A673 (cell line): ENCODE measurements at regions not wholly inside any gene's neighbourhood (a gene's known extent, or its start where the extent isn't known, plus 50 kb on each side); places are given as distances from the start of the nearest gene placed in this dataset.

Experiments used
- BruUV-seq: library from RNA; stranded (reverse); fragments of 400-500 nt; replicated peaks from 2 replicates; lab custom pipeline; 2021; lab: Mats Ljungman, UMichigan
- CTCF ChIA-PET: fragments of 300-600 bp; sonication (Branson Sonifier 250); formaldehyde crosslinking; loops from one replicate; lab custom pipeline; 2022; ENCODE audit warnings: antibody characterized with exemption; lab: Charles Lee
- POLR2A ChIA-PET: fragments of 300-600 bp; sonication (Branson Sonifier 250); formaldehyde crosslinking; loops from one replicate; lab custom pipeline; 2022; ENCODE audit warnings: antibody characterized with exemption; ENCODE audit not compliant: low non-redundant PET; lab: Charles Lee
- DNase-seq: peaks from one replicate; pipeline ENCODE4 v3.0.0-alpha.2; 2015; ENCODE audit warnings: low spot score
- H3K27ac ChIP-seq: fragments of 200-600 bp; sonication (generic); 2 replicates; pipeline ENCODE4 v1.5.1; 2016; ENCODE audit warnings: mixed run types, low read depth, mild to moderate bottlenecking, mixed read lengths, antibody characterized with exemption, low read length; ENCODE audit not compliant: poor library complexity, severe bottlenecking
- H3K27me3 ChIP-seq: fragments of 200-600 bp; sonication (generic); replicated peaks from 2 replicates; pipeline ENCODE4 v1.6.1; 2017; ENCODE audit warnings: mixed run types, low read depth, mild to moderate bottlenecking, mixed read lengths, antibody characterized with exemption, low read length; ENCODE audit not compliant: insufficient read depth, poor library complexity
- H3K36me3 ChIP-seq: fragments of 200-600 bp; sonication (generic); 2 replicates; pipeline ENCODE4 v1.6.1; 2016; ENCODE audit warnings: mixed run types, mild to moderate bottlenecking, mixed read lengths, antibody characterized with exemption, low read length; ENCODE audit not compliant: insufficient read depth, poor library complexity, severe bottlenecking
- H3K4me1 ChIP-seq: fragments of 200-600 bp; sonication (generic); 2 replicates; pipeline ENCODE4 v1.6.1; 2017; ENCODE audit warnings: mixed run types, mild to moderate bottlenecking, mixed read lengths, antibody characterized with exemption, low read length; ENCODE audit not compliant: insufficient read depth, poor library complexity, severe bottlenecking
- H3K4me3 ChIP-seq: fragments of 200-600 bp; sonication (generic); 2 replicates; pipeline ENCODE4 v1.5.1; 2016; ENCODE audit warnings: low read depth, mixed run types, mild to moderate bottlenecking, mixed read lengths, low read length; ENCODE audit not compliant: poor library complexity, severe bottlenecking
- H3K9me3 ChIP-seq: fragments of 200-600 bp; sonication (generic); 2 replicates; pipeline ENCODE4 v1.6.1; 2016; ENCODE audit warnings: mixed run types, low read depth, mild to moderate bottlenecking, mixed read lengths, antibody characterized with exemption, low read length; ENCODE audit not compliant: poor library complexity, severe bottlenecking
- EZH2 ChIP-seq: fragments of 200-600 bp; sonication (generic); IDR thresholded peaks from 2 replicates; pipeline ENCODE4 v1.6.1; 2017; ENCODE audit warnings: borderline replicate concordance, low read depth, mild to moderate bottlenecking, mixed read lengths, antibody characterized with exemption, low read length; ENCODE audit not compliant: poor library complexity, severe bottlenecking
- intact Hi-C: fragments of 100-400 bp; cut with micrococcal nuclease; formaldehyde crosslinking; loops from one replicate; pipeline ENCODE4 v1.10.0; 2022; ENCODE audit not compliant: unreplicated experiment
- TF ChIP-seq, protein P1 (sequence below): fragments of 300-800, 200-600 bp; sonication (generic); conservative IDR thresholded peaks from 2 replicates; pipeline ENCODE4 v1.5.1; 2017; ENCODE audit warnings: low read depth, mild to moderate bottlenecking, antibody characterized with exemption, low read length, moderate library complexity, mixed read lengths

DNA sequence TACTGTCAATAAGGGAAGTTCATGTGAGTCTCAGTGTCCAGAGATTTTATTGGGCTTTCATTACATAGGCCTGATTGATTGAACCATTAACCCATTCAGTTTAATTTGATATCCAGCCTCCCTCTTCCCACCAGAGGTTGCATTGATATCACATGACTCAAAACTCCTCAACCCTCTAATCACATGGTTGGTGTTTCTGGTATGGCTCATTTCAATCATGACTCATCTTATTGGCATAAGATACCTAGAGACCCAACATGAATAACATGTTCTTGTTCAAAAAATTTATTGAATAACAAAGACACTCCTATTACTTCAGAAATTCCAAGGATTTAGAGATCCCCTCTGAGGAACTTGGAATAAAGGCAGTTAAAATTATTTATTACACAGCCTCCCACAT is 982.2 kb downstream of the TLE1 start:
- Histone ChIP-seq H3K9me3 (peaks cover 11% of the 10 kb centered on the region), H3K27ac (no peak overlapping the region), H3K4me1 (no peaks in the 10 kb centered on the region), H3K27me3 (no peaks in the 10 kb centered on the region), H3K4me3 (no peak overlapping the region), H3K36me3 (no peaks in the 10 kb centered on the region)
- CTCF ChIA-PET: no interaction called here
- intact Hi-C loops: no loop called here
- POLR2A ChIA-PET: no interaction called here
- no peak for DNase-seq
- TF ChIP-seq EZH2: no peak
- BruUV-seq: no TSS peak

DNA sequence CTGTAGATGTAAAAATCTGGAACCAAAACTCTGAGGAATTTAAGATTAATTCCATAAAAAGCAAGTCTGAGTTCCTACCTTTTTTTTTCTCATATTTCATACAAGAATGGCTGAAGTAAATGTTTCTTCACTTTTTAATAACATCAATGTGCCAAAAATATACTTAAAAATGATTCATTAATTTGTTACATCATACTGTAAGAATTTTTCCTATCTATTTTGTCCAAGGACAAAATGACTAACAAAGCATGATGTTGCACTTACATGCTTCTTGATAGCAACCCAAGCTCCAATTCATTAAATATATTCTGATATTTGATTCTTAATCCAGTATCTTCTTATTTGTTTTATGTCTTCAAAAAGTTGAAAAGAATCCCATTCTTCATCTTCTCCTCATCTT is 988.3 kb downstream of the TLE1 start:
- TF ChIP-seq EZH2: no peak
- TF ChIP-seq, protein P1, sequence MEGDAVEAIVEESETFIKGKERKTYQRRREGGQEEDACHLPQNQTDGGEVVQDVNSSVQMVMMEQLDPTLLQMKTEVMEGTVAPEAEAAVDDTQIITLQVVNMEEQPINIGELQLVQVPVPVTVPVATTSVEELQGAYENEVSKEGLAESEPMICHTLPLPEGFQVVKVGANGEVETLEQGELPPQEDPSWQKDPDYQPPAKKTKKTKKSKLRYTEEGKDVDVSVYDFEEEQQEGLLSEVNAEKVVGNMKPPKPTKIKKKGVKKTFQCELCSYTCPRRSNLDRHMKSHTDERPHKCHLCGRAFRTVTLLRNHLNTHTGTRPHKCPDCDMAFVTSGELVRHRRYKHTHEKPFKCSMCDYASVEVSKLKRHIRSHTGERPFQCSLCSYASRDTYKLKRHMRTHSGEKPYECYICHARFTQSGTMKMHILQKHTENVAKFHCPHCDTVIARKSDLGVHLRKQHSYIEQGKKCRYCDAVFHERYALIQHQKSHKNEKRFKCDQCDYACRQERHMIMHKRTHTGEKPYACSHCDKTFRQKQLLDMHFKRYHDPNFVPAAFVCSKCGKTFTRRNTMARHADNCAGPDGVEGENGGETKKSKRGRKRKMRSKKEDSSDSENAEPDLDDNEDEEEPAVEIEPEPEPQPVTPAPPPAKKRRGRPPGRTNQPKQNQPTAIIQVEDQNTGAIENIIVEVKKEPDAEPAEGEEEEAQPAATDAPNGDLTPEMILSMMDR: no peak
- H3K27ac ChIP-seq: no peak overlapping the region
- no TSS peak for BruUV-seq
- POLR2A ChIA-PET: no interaction called here
- DNase-seq: no peak
- H3K36me3 ChIP-seq: no peaks in the 10 kb centered on the region
- no peaks in the 10 kb centered on the region for H3K27me3 ChIP-seq
- H3K4me1 ChIP-seq: peaks cover 19% of the 10 kb centered on the region
- intact Hi-C loops: loop anchor here (2.0 to 5.0 kb wide), 2 partner anchors 98 to 181 kb away; no protein-coding TSS in a partner anchor
- H3K4me3 ChIP-seq: no peak overlapping the region
- no peaks in the 10 kb centered on the region for H3K9me3 ChIP-seq
- CTCF ChIA-PET: no interaction called here

- no peak overlapping the region for H3K27ac ChIP-seq
- H3K4me3 ChIP-seq: no peak overlapping the region
- H3K27me3 ChIP-seq: no peaks in the 10 kb centered on the region
- H3K4me1 ChIP-seq: peaks cover 19% of the 10 kb centered on the region
- DNase-seq: peak; percentile 94
- TF ChIP-seq, protein P1: no peak
- TF ChIP-seq EZH2: no peak
- H3K36me3 ChIP-seq: no peaks in the 10 kb centered on the region
- CTCF ChIA-PET: no interaction called here
- no peaks in the 10 kb centered on the region for H3K9me3 ChIP-seq
- POLR2A ChIA-PET: no interaction called here
- no TSS peak for BruUV-seq
- intact Hi-C loops: loop anchor here (2.0 to 5.0 kb wide), 3 partner anchors 52 to 527 kb away; no protein-coding TSS in a partner anchor
Measured at GRCh38 chr9:80699511-80699998, 989.8 kb downstream of the TLE1 start.

GRCh38 chr9:80698725-80699410 is 990.5 kb downstream of the TLE1 start:
- intact Hi-C loops: loop anchor here (2.0 to 5.0 kb wide), 3 partner anchors 52 to 527 kb away; no protein-coding TSS in a partner anchor

More at GRCh38 chr9:80698725-80699410, 990.5 kb downstream of the TLE1 start:
- TF ChIP-seq, protein P1: no peak
- Histone ChIP-seq H3K9me3 (no peaks in the 10 kb centered on the region), H3K27ac (no peak overlapping the region), H3K36me3 (no peaks in the 10 kb centered on the region), H3K4me1 (peaks cover 19% of the 10 kb centered on the region), H3K4me3 (no peak overlapping the region), H3K27me3 (no peaks in the 10 kb centered on the region)
- ChIA-PET POLR2A (no interaction called here), CTCF (no interaction called here)
- peak; percentile 1 for DNase-seq
- no TSS peak for BruUV-seq
